ENCODE measurements at regions not wholly inside any gene's neighbourhood (a gene's known extent, or its start where the extent isn't known, plus 50 kb on each side); places are given as distances from the start of the nearest gene placed in this dataset.
"Not testable (repeated sequence)": the region's sequence is repeated elsewhere in the genome, so short reads cannot be mapped to it uniquely, and the experiment has no call there.

GRCh38 chr7:50251765-50252164 is 52.8 kb upstream of the IKZF1 start:
- no peak for DNase-seq

- DNase-seq: no peak
Observed at GRCh38 chr7:50246551-50246950, 58.0 kb upstream of the IKZF1 start.

GRCh38 chr7:50242111-50242510 is 62.4 kb upstream of the IKZF1 start:
- not testable (repeated sequence) for DNase-seq

- not testable (repeated sequence) for DNase-seq
Observed at GRCh38 chr7:50240699-50241098, 63.8 kb upstream of the IKZF1 start.

GRCh38 chr7:50229964-50230363 is 74.6 kb upstream of the IKZF1 start:
- no peak for DNase-seq

GRCh38 chr7:50228148-50228547 is 76.4 kb upstream of the IKZF1 start:
- DNase-seq: no peak

- peak in 1 of 5 donors; percentile 66 for DNase-seq
Observed at GRCh38 chr7:50227726-50228125, 76.8 kb upstream of the IKZF1 start.

GRCh38 chr7:50226669-50227068 is 77.8 kb upstream of the IKZF1 start:
- DNase-seq: peak in 1 of 5 donors; percentile 51

- DNase-seq: no peak
Observed at GRCh38 chr7:50226145-50226544, 78.4 kb upstream of the IKZF1 start.

GRCh38 chr7:50221433-50221832 is 83.1 kb upstream of the IKZF1 start:
- no peak for DNase-seq

- DNase-seq: no peak
Observed at GRCh38 chr7:50221028-50221427, 83.5 kb upstream of the IKZF1 start.

- DNase-seq: no peak
Observed at GRCh38 chr7:50220273-50220672, 84.2 kb upstream of the IKZF1 start.

GRCh38 chr7:50217821-50218281 is 86.7 kb upstream of the IKZF1 start:
- no peak for DNase-seq

GRCh38 chr7:50217401-50217800 is 87.1 kb upstream of the IKZF1 start:
- no peak for DNase-seq

- no peak for DNase-seq
Observed at GRCh38 chr7:50216626-50217025, 87.9 kb upstream of the IKZF1 start.

- no peak for DNase-seq
Observed at GRCh38 chr7:50214771-50215170, 89.7 kb upstream of the IKZF1 start.

GRCh38 chr7:50214126-50214670 is 90.3 kb upstream of the IKZF1 start:
- DNase-seq: no peak

- no peak for DNase-seq
Observed at GRCh38 chr7:50213622-50214017, 90.9 kb upstream of the IKZF1 start.

GRCh38 chr7:50212666-50213621 is 91.6 kb upstream of the IKZF1 start:
- DNase-seq: peak in 1 of 5 donors; percentile 81

GRCh38 chr7:50212016-50212325 is 92.5 kb upstream of the IKZF1 start:
- no peak for DNase-seq

GRCh38 chr7:50211130-50212015 is 93.1 kb upstream of the IKZF1 start:
- DNase-seq: no peak

- peak in 1 of 5 donors; percentile 62 for DNase-seq
Observed at GRCh38 chr7:50210706-50211115, 93.8 kb upstream of the IKZF1 start.

GRCh38 chr7:50209461-50210135 is 94.9 kb upstream of the IKZF1 start:
- DNase-seq: peak in 1 of 5 donors; percentile 59
